Myocyte (in vitro differentiated cells): ENCODE measurements at regions not wholly inside any gene's neighbourhood (a gene's known extent, or its start where the extent isn't known, plus 50 kb on each side); places are given as distances from the start of the nearest gene placed in this dataset.

Source experiments
- DNase-seq: peaks from one replicate; pipeline ENCODE4 v3.0.0-alpha.2; 2012; ENCODE audit warnings: low read depth

- no peak for DNase-seq
Measured at GRCh38 chr2:109070290-109070689, 58.7 kb upstream of the SH3RF3 start.

DNA sequence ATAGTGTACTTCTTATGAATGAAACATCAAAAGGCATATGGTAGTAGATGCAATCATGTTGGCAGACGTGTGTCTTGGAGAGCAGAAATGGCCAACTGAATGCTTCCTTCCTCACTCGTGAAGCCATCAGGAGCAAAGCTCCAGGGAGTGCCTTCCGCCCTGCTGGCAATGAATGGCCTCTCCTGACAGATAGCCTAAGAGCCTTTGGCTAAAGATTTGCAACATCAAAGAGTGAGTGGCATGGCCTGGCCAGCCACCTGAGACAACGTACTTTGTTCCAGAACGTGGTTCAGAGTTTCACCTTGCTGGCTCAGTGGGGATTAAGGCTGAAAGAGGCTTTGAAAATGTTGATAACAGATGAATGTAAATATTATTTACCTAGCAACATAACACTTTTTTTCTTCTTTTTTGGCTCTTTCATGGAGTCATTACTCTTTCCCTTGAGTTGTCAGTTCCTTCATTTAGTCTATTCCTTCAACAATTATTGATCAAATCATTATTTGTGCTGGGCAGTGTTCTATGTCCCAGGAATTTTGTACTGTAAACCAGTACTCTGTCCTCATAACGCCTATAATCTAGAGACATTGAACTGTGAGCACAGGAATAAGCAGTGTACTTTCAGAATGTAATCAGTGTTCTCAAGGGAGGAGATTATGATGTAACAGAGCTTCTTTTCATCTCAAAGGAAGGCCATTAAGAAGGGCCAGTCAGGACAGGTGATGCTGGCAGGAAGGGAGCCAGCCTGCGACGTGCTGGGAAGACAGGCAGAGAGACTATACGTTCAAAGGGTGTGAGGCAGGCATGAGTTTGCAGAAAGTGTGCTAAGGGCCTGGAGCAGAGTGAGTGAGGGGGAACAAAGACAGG, 59.4 kb upstream of the SH3RF3 start:
- no peak for DNase-seq

DNA sequence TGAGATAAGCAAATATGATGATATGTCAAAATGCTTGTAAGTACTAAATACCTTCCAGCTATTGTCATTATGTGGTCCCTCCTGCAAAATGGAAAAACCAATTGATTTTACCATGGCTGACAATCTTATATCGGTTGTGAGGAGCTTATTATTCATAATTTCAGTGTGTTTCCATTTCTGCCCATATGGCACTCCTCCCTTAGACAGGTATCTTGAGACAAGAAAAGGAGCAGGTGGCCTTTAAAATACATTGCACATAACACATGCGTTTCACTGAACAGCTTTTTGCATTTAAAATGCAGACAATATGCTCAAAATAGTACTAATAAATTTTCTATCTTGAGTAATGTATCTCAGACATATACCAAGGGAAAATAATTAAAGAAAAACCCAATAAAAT, 60.2 kb upstream of the SH3RF3 start:
- DNase-seq: no peak

DNA sequence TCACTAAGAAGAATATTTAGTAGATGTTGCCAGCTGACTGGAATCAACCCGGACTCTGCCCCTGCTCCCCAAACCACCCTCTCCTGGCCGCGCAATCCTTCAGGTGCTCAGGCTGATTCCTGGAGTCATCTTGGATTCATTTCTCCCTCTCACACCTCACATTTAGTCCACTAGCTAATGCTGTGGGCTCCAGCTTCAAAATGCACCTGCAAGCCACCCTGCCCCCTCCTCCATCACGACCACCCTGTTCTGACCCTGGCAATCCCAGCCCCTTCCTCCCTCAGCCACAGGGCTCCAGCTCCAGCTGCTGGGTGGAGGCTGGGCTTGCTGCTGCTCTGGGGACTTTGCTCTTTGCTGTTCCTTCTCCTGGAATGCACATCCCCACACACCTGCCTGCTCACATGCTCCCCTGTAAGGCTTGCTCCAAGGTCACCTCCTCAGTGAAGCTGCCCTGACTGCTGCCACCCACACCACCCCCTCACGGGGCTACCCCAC, 61.3 kb upstream of the SH3RF3 start:
- no peak for DNase-seq

DNA sequence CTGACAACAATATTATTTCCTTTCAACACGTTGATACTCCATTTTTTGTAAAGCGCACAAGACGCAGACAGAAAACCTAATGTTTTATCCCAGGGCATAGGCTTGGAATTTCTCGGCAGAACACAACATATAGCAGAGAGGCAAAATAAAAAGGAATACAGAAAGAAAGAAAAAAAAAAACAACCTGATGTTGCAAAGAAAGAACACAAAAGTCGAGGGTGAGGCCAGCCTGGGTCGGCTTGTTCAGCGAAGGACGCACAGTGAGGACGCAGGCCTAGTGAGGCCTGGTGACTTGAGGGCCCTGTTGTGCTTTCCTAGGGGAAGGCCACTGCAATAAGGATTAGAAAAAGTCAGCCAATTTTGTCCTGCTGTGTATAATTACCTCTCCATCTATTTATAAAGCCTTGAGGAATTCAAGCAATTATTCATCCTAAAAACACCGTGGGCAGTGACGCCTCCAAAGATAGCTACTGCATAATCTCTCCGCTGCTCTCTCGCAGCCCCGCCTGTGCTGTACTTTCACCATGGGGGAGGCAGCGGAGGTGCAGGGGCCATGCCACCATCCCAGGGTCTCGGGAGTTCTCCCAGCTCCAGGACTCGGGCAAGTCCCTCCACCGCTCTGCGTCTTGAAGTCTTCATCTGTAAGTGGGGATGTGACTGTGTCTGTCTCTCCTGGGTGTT, 61.9 kb upstream of the SH3RF3 start:
- DNase-seq: no peak

DNA sequence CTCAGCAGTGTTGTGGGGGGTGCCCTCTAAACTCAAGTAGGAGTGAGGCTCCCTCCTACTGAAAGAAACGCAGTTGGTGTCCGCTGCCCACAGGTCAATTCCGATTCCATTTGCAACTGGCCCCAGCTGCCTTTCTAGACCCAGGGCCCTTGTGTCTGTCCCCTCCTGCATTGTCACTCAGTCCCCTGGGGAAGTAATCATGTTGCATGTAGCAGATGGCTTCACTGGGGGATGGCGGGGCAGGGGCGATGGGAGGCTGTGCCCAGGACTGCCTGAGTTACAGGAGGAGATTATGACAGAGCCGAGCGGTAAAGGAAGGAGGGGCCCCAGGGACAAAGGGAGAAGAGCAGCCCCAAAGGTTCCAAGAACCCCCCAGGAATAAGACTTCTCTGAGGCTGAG, 62.5 kb upstream of the SH3RF3 start:
- no peak for DNase-seq

GRCh38 chr2:109065391-109065734, 63.6 kb upstream of the SH3RF3 start:
- no peak for DNase-seq

- no peak for DNase-seq
Measured at GRCh38 chr2:109064660-109065390, 64.2 kb upstream of the SH3RF3 start.

DNA sequence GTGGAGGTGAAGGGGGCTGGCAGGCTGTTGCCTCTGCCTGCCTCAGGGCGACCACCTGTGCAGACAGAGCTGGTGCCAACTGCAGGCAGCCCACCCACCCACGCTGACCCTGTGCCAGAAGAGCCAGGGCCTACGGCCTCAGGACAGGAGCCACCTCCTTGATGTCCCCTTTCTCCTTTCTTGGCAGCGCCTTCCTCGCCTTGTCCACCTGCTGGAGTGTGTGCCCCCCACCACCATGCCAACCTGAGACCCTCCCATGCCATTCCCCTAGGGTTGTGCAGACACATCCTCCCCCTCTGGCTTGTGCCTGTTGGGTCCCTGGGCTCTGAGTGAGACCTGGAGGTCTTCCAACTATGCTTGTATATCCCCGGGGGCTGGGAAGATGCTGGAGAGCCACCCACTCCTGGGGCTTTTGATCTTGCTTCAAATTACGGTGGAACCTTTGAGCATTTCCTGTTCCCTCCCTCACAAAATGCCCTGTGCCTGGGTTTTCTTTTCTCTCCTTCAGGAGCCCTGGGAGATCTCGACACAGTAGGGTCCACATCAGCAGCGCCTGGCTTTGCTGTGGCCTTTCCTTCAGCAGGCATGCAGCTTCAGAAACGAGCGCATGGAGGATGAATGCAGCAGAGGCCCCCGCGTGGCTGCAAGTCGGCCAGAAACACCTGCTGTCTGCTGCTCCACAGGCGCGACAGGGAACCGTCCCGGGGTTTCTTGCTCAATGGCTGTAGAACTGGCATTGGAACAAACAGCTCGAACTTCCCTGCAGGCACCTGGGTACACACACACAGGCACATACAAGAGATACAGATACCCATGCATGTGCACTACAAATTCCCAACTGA, 65.9 kb upstream of the SH3RF3 start:
- peak; percentile 32 for DNase-seq

GRCh38 chr2:109062145-109062858, 66.7 kb upstream of the SH3RF3 start:
- DNase-seq: no peak

- no peak for DNase-seq
Measured at GRCh38 chr2:109061736-109062135, 67.3 kb upstream of the SH3RF3 start.

GRCh38 chr2:109060496-109060895, 68.5 kb upstream of the SH3RF3 start:
- no peak for DNase-seq

DNA sequence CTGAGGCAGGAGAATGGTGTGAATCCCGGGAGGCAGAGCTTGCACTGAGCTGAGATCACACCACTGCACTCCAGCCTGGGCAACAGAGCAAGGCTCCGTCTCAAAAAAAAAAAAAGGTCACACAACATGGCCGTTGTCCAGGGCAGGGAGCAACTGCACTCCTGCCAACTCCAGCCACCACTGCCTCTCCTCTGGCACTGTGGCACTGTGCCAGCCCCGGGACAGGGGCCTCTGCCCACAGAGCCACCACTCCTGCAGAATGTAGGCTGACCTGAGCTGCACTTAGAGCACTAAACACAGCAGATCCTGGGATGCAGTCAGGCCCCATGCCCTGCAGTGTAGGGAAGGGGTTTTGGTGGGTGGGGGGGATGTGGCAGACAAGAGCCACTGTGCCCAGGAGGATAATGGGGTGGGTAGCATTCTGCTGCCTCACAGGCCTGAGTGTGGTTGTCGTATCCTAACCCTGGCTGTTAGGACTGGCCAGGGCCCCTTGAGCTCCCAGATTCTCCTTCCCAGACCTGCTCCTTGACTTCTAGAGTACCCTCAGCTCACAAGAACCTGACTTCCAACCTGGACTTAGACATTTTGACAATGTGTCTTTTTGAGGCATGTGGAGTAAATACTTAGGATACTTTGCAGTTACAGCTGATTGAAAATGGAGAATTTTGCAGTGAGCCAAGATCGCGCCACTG, 69.4 kb upstream of the SH3RF3 start:
- peak; percentile 10 for DNase-seq

DNA sequence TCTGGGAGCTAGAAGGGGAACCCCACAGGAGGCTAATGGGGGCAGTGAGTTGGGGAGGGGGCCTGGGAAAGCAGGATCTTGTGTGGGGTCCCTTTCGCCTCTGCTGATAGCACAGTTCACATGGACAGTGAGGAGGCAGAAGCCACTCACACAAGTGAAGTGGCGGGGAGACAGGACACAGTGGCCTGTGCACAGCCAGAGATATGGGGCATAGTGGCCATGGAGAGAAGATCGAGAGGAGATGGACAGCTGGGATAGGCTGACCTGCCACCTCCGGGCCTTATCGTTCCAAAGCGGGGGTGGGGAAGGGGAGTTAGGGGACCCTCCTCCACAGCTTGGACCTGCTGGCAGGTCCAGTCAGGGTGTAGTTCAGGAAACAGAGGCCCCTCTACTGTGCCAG, 69.8 kb upstream of the EDAR start:
- no peak for DNase-seq

DNA sequence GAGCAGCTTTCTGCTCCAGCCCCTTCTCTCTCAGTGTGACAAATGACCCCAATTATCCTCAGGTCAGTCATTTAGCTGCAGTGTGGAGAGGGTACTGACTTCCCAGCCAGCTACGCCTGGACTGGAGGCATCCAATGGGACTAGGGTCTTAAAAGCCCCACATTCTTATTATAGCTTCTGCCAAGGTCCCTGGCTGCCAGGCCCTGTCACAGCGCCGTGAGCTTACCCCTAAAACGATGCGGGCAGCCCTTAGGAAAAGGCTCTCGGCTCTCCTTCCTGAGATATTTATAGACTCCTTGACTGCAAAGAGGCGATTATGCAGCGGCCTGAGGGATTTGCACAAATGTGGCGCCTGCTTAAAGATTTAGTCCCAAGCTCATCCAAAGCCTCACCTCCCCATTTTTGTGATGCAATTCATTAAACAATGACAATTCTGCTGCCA, 69.2 kb upstream of the EDAR start:
- no peak for DNase-seq

- DNase-seq: no peak
Measured at GRCh38 chr2:109057686-109058085, 68.7 kb upstream of the EDAR start.

DNA sequence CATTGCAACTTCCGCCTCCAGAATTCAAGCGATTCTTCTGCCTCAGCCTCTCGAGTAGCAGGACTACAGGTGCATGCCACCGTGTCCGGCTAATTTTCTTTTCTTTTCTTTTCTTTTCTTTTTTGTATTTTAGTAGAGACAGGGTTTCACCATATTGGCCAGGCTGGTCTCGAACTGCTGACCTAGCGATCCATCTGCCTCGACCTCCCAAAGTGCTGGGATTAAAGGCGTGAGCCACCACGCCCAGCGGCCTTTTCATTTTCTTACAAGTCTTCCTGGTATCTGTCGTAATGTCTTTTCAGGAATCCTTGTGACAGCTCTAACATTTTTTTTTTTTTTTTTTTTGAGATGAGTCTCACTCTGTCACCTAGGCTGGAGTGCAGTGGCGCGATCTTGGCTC, 66.4 kb upstream of the EDAR start:
- no peak for DNase-seq

DNA sequence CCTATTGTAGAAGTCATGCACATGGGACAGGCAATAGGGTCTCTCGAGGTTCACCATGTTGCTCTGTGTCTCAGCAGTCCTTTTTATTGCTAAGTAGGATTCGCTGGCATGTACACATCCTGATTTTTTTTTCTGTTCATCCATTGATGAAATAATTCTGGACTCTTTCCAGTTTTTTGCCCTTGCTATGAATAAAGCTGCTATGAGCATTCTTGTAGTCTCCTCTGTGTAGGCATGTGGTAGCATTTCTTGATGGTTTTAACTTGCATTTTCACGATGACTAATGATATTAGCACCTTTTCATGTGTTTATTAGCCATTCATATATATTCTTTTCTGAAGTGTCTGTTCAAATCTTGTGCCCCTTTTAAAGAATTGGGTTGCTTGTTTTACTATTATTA, 65.8 kb upstream of the EDAR start:
- DNase-seq: no peak

DNA sequence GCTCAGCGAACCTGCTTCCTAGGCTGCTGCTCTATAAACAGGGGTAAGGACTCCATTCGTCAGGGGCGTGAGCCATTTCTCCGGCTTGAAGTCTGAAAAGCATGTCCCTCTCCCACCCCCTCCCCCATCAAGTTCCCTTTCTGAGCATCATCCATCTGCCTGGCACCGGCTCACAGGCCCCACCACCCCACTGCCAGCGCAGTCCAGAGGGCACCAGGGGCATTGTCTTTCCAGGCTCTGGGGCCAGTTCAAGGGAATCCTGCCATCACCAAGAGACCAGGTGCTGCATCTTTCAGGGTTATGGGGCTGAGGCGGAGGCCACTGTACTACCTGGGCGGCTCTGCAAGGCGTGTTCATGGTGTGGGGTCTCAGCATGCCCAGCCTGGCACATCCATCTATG, 64.7 kb upstream of the EDAR start:
- no peak for DNase-seq

DNA sequence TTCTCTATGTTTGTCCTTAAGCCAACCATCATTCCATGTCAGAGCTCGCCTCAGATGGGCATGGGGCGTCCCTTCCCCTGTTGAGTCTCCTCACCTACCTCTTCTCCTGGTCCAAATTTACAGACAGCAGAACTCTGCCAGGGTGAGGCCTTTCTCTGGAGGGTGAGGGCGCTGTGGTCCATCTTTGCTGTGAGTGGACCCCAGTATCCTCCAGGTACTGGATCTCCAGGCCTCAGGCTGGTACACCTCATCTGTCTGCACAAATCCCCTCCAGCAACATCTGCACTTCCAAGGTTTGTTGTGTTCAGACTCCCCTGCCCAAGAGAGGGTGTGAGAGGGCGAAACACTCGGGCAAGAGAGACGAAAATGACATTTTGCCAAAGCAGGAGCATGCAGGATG, 63.9 kb upstream of the EDAR start:
- DNase-seq: no peak
